Endothelial cell of umbilical vein (primary cell): ENCODE measurements at regions not wholly inside any gene's neighbourhood (a gene's known extent, or its start where the extent isn't known, plus 50 kb on each side); places are given as distances from the start of the nearest gene placed in this dataset.

ENCODE experiments used
- CTCF ChIP-seq, 2 donors: IDR thresholded peaks; 1 replicate in 1 of 2; 2 replicates in 1 of 2; pipeline ENCODE4 v1.5.1; 2011; ENCODE audit warnings: low read length in 2 of 2, mild to moderate bottlenecking in 2 of 2, moderate library complexity in 2 of 2, control low read depth in 1 of 2, inconsistent platforms in 1 of 2, low read depth in 1 of 2; ENCODE audit not compliant: insufficient read depth in 1 of 2; ENCODE audit errors: extremely low read depth in 1 of 2
- EZH2 ChIP-seq: IDR thresholded peaks from 2 replicates; pipeline ENCODE4 v1.6.1; 2012; ENCODE audit warnings: borderline replicate concordance, low read depth, mild to moderate bottlenecking, moderate library complexity, low read length, inconsistent platforms; ENCODE audit not compliant: severe bottlenecking
- MAX ChIP-seq: IDR thresholded peaks from 2 replicates; pipeline ENCODE4 v1.6.1; 2011; ENCODE audit not compliant: insufficient read depth, insufficient read length
- POLR2A ChIP-seq: IDR thresholded peaks from 2 replicates; pipeline ENCODE4 v1.6.1; 2012; ENCODE audit warnings: low read depth, mild to moderate bottlenecking, control low read depth, low read length
- POLR2AphosphoS5 ChIP-seq: IDR thresholded peaks from 2 replicates; pipeline ENCODE4 v1.6.1; 2012; ENCODE audit warnings: low read depth, mild to moderate bottlenecking, control low read depth, low read length, moderate library complexity; ENCODE audit not compliant: insufficient read depth

GRCh38 chr1:207268337-207268736 is 53.1 kb upstream of the CD55 start:
- TF ChIP-seq POLR2AphosphoS5 (no peak), EZH2 (no peak), POLR2A (no peak), CTCF (IDR thresholded peaks at IDR 0.05; ENCODE audit: extremely low read depth in 1 of 2, insufficient read depth in 1 of 2, low read depth in 1 of 2, low read length in 2 of 2) (no peak), MAX (no peak)
